Stomach (tissue), 4 donors: ENCODE measurements at regions not wholly inside any gene's neighbourhood (a gene's known extent, or its start where the extent isn't known, plus 50 kb on each side); places are given as distances from the start of the nearest gene placed in this dataset.

Source experiments
- POLR2A ChIP-seq, 4 donors: fragments of 450-650 bp; IDR thresholded peaks; one replicate each; pipeline ENCODE4 v1.6.1; 2016; ENCODE audit warnings: antibody characterized with exemption in 4 of 4, control low read depth in 2 of 4, mild to moderate bottlenecking in 1 of 4, moderate library complexity in 1 of 4
- TF ChIP-seq, protein P1 (sequence below), 7 experiments: fragments of 450-650 bp in 4 of 7; fragments of 200-600 bp in 3 of 7; sonication (generic) in 3 of 7; IDR thresholded peaks; one replicate each; pipeline ENCODE4 v1.5.1; 2016 to 2019; ENCODE audit warnings: antibody characterized with exemption in 7 of 7, control low read depth in 2 of 7, mild to moderate bottlenecking in 1 of 7

- no peak for TF ChIP-seq POLR2A (IDR thresholded peaks at IDR 0.05)
- TF ChIP-seq, protein P1, sequence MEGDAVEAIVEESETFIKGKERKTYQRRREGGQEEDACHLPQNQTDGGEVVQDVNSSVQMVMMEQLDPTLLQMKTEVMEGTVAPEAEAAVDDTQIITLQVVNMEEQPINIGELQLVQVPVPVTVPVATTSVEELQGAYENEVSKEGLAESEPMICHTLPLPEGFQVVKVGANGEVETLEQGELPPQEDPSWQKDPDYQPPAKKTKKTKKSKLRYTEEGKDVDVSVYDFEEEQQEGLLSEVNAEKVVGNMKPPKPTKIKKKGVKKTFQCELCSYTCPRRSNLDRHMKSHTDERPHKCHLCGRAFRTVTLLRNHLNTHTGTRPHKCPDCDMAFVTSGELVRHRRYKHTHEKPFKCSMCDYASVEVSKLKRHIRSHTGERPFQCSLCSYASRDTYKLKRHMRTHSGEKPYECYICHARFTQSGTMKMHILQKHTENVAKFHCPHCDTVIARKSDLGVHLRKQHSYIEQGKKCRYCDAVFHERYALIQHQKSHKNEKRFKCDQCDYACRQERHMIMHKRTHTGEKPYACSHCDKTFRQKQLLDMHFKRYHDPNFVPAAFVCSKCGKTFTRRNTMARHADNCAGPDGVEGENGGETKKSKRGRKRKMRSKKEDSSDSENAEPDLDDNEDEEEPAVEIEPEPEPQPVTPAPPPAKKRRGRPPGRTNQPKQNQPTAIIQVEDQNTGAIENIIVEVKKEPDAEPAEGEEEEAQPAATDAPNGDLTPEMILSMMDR (IDR thresholded peaks at IDR 0.05): no peak
Observed at GRCh38 chr21:34196996-34197395, 123.6 kb downstream of the MRPS6 start.
